SK-N-MC (cell line): ENCODE measurements at regions not wholly inside any gene's neighbourhood (a gene's known extent, or its start where the extent isn't known, plus 50 kb on each side); places are given as distances from the start of the nearest gene placed in this dataset.

Experiments
- DNase-seq: peaks from one replicate; pipeline ENCODE4 v3.0.0-alpha.2; 2011; ENCODE audit warnings: low read depth, low spot score
- H3K27ac ChIP-seq: fragments of 200-600 bp; sonication (generic); 2 replicates; pipeline ENCODE4 v1.5.1; 2016; ENCODE audit warnings: mixed run types
- H3K36me3 ChIP-seq: fragments of 200-600 bp; sonication (generic); 2 replicates; pipeline ENCODE4 v1.6.1; 2017; ENCODE audit warnings: antibody characterized with exemption, low read length, mixed read lengths; ENCODE audit not compliant: insufficient read depth
- H3K4me3 ChIP-seq: fragments of 200-600 bp; sonication (generic); 2 replicates; pipeline ENCODE4 v1.5.1; 2016
- H3K9ac ChIP-seq: fragments of 200-600 bp; sonication (generic); 2 replicates; pipeline ENCODE4 v1.8.0; 2017; ENCODE audit warnings: mixed run types, mixed read lengths; ENCODE audit not compliant: insufficient read length
- H3K9me3 ChIP-seq: fragments of 200-600 bp; sonication (generic); 2 replicates; pipeline ENCODE4 v1.6.1; 2017; ENCODE audit warnings: low read depth, mild to moderate bottlenecking, antibody characterized with exemption, low read length, moderate library complexity, mixed read lengths
- EZH2 ChIP-seq: fragments of 200-600 bp; sonication (generic); IDR thresholded peaks from one replicate; pipeline ENCODE4 v1.6.1; 2017; ENCODE audit warnings: antibody characterized with exemption
- FOXP2 ChIP-seq: optimal IDR thresholded peaks from 2 replicates; pipeline ENCODE3; 2011; ENCODE audit warnings: mild to moderate bottlenecking, moderate library complexity; ENCODE audit not compliant: insufficient read depth; ENCODE audit errors: extremely low read length, control extremely low read depth
- POLR2AphosphoS5 ChIP-seq: IDR thresholded peaks from 2 replicates; pipeline ENCODE4 v1.6.1; 2012; ENCODE audit warnings: mild to moderate bottlenecking, low read depth, low read length, borderline replicate concordance

- no peaks in the 10 kb centered on the region for H3K9me3 ChIP-seq
- H3K27ac ChIP-seq = no peak overlapping the region
- H3K4me3 ChIP-seq = no peak overlapping the region
- no peak for TF ChIP-seq POLR2AphosphoS5
- no peak for TF ChIP-seq FOXP2
- no peak for TF ChIP-seq EZH2
- no peak overlapping the region for H3K9ac ChIP-seq
- no peaks in the 10 kb centered on the region for H3K36me3 ChIP-seq
- no peak for DNase-seq
Measured at GRCh38 chr4:56286763-56287162, 100.5 kb downstream of the AASDH start.

GRCh38 chr4:56283375-56283774 lies 103.9 kb downstream of the AASDH start:
- H3K36me3 ChIP-seq = no peaks in the 10 kb centered on the region
- no peaks in the 10 kb centered on the region for H3K9me3 ChIP-seq
- TF ChIP-seq EZH2 (no peak), POLR2AphosphoS5 (no peak), FOXP2 (no peak)
- DNase-seq = no peak
- no peak overlapping the region for H3K9ac ChIP-seq
- no peak overlapping the region for H3K27ac ChIP-seq
- H3K4me3 ChIP-seq = no peak overlapping the region

GRCh38 chr4:56282004-56282403 lies 105.3 kb downstream of the AASDH start:
- TF ChIP-seq POLR2AphosphoS5 (no peak), EZH2 (no peak)

GRCh38 chr4:56276547-56276946 lies 110.7 kb downstream of the AASDH start:
- Histone ChIP-seq H3K9me3 (no peaks in the 10 kb centered on the region), H3K27ac (no peak overlapping the region), H3K4me3 (no peak overlapping the region), H3K36me3 (no peaks in the 10 kb centered on the region), H3K9ac (no peak overlapping the region)
- no peak for DNase-seq
- no peak for TF ChIP-seq EZH2
- no peak for TF ChIP-seq POLR2AphosphoS5
- TF ChIP-seq FOXP2 = no peak

More at GRCh38 chr4:56282004-56282403, 105.3 kb downstream of the AASDH start:
- Histone ChIP-seq H3K36me3 (no peaks in the 10 kb centered on the region), H3K4me3 (no peak overlapping the region), H3K9me3 (no peaks in the 10 kb centered on the region), H3K9ac (no peak overlapping the region), H3K27ac (no peak overlapping the region)
- no peak for DNase-seq

- TF ChIP-seq EZH2 = no peak
- TF ChIP-seq POLR2AphosphoS5 = no peak
- no peak for TF ChIP-seq FOXP2
Measured at GRCh38 chr4:56273391-56273790, 113.9 kb downstream of the AASDH start.

GRCh38 chr4:56272927-56273326 lies 114.4 kb downstream of the AASDH start:
- H3K36me3 ChIP-seq = no peaks in the 10 kb centered on the region
- H3K9me3 ChIP-seq = no peaks in the 10 kb centered on the region
- H3K4me3 ChIP-seq = no peak overlapping the region
- no peak for TF ChIP-seq POLR2AphosphoS5
- TF ChIP-seq FOXP2 = no peak
- no peak for TF ChIP-seq EZH2
- H3K27ac ChIP-seq = no peak overlapping the region
- no peak overlapping the region for H3K9ac ChIP-seq
- no peak for DNase-seq

More at GRCh38 chr4:56273391-56273790, 113.9 kb downstream of the AASDH start:
- no peak overlapping the region for H3K4me3 ChIP-seq
- no peaks in the 10 kb centered on the region for H3K9me3 ChIP-seq
- H3K27ac ChIP-seq = no peak overlapping the region
- DNase-seq = no peak
- H3K9ac ChIP-seq = no peak overlapping the region
- no peaks in the 10 kb centered on the region for H3K36me3 ChIP-seq

GRCh38 chr4:56272003-56272402 lies 115.3 kb downstream of the AASDH start:
- DNase-seq = no peak
- no peaks in the 10 kb centered on the region for H3K9me3 ChIP-seq
- no peaks in the 10 kb centered on the region for H3K36me3 ChIP-seq
- H3K4me3 ChIP-seq = no peak overlapping the region
- TF ChIP-seq EZH2 = no peak
- no peak for TF ChIP-seq POLR2AphosphoS5
- no peak for TF ChIP-seq FOXP2
- H3K27ac ChIP-seq = no peak overlapping the region
- H3K9ac ChIP-seq = no peak overlapping the region

GRCh38 chr4:56271131-56271530 lies 116.2 kb downstream of the AASDH start:
- no peak overlapping the region for H3K4me3 ChIP-seq
- no peak overlapping the region for H3K27ac ChIP-seq
- no peaks in the 10 kb centered on the region for H3K9me3 ChIP-seq
- no peak for DNase-seq
- TF ChIP-seq POLR2AphosphoS5 (no peak), EZH2 (no peak), FOXP2 (no peak)
- H3K36me3 ChIP-seq = no peaks in the 10 kb centered on the region
- no peak overlapping the region for H3K9ac ChIP-seq

- H3K9me3 ChIP-seq = no peaks in the 10 kb centered on the region
- TF ChIP-seq FOXP2 = no peak
- no peak for TF ChIP-seq EZH2
- TF ChIP-seq POLR2AphosphoS5 = no peak
- no peak for DNase-seq
- H3K27ac ChIP-seq = no peak overlapping the region
- no peaks in the 10 kb centered on the region for H3K36me3 ChIP-seq
- no peak overlapping the region for H3K9ac ChIP-seq
- H3K4me3 ChIP-seq = no peak overlapping the region
Measured at GRCh38 chr4:56267558-56267957, 119.7 kb downstream of the AASDH start.
